Sigmoid colon (tissue), 6 donors: ENCODE measurements at regions not wholly inside any gene's neighbourhood (a gene's known extent, or its start where the extent isn't known, plus 50 kb on each side); places are given as distances from the start of the nearest gene placed in this dataset.

Experiments used
- DNase-seq: peaks from one replicate; pipeline ENCODE4 v3.0.0-alpha.2; 2019
- H3K27ac ChIP-seq, 4 donors: fragments of 200-600 bp; sonication (generic); one replicate each; pipeline ENCODE4 v1.5.1; 2016 to 2019; ENCODE audit warnings: mild to moderate bottlenecking in 1 of 4
- H3K27me3 ChIP-seq, 3 donors: fragments of 200-600 bp; sonication (generic); one replicate each; pipeline ENCODE4 v1.5.1; 2019; ENCODE audit warnings: mild to moderate bottlenecking in 1 of 3
- H3K36me3 ChIP-seq, 4 donors: fragments of 200-600 bp; sonication (generic); one replicate each; pipeline ENCODE4 v1.5.1; 2016 to 2019
- H3K4me1 ChIP-seq, 4 donors: fragments of 200-600 bp; sonication (generic); one replicate each; pipeline ENCODE4 v1.5.1; 2017 to 2019
- H3K4me3 ChIP-seq, 4 donors: fragments of 200-600 bp; sonication (generic); one replicate each; pipeline ENCODE4 v1.5.1; 2017 to 2019; ENCODE audit warnings: mild to moderate bottlenecking in 2 of 4, moderate library complexity in 1 of 4
- H3K9me3 ChIP-seq, 4 donors: fragments of 200-600 bp in 3 of 4; sonication (generic) in 3 of 4; one replicate each; pipeline versions ENCODE4 v1.5.1 to v1.6.1; 2013 to 2019
- CTCF ChIP-seq, 4 experiments: fragments of 450-650 bp in 3 of 4; fragments of 200-600 bp in 1 of 4; IDR thresholded peaks; one replicate each; pipeline ENCODE4 v1.5.1; 2016 to 2019; ENCODE audit warnings: antibody characterized with exemption in 4 of 4, mild to moderate bottlenecking in 3 of 4, moderate library complexity in 2 of 4
- EP300 ChIP-seq, 4 donors: sonication (generic); formaldehyde crosslinking; IDR thresholded peaks; one replicate each; pipeline ENCODE4 v1.6.1; 2017; ENCODE audit warnings: antibody characterized with exemption in 4 of 4
- POLR2A ChIP-seq, 2 donors: fragments of 450-650 bp; IDR thresholded peaks; one replicate each; pipeline ENCODE4 v1.6.1; 2016; ENCODE audit warnings: antibody characterized with exemption in 2 of 2, mild to moderate bottlenecking in 2 of 2, moderate library complexity in 2 of 2
- POLR2AphosphoS5 ChIP-seq, 4 donors: sonication (generic); formaldehyde crosslinking; IDR thresholded peaks; one replicate each; pipeline ENCODE4 v1.6.1; 2017; ENCODE audit warnings: antibody characterized with exemption in 4 of 4
- WGBS, 2 donors: extraction: QIAGEN DNeasy Blood & Tissue Kit; methylation state at CpG; one replicate each; pipeline ENCODE4 v1.1.7; 2013; 5-methylcytosine and 5-hydroxymethylcytosine counted together
- intact Hi-C: fragments of 100-400 bp; cut with DNase I; formaldehyde crosslinking; loops from one replicate; pipeline ENCODE4 v1.15.1; 2023
- donor health status: healthy with polysubstance abuse.
- donor health status: healthy.

- Histone ChIP-seq H3K4me3 (no peak overlapping the region), H3K27me3 (no peaks in the 10 kb centered on the region), H3K4me1 (no peaks in the 10 kb centered on the region), H3K27ac (no peak overlapping the region), H3K9me3 (no peaks in the 10 kb centered on the region), H3K36me3 (no peaks in the 10 kb centered on the region)
- WGBS, 2 donors = 67 to 80% methylated on average over 3 to 4 of the region's 4 CpGs
- intact Hi-C loops = no loop called here
- no peak for DNase-seq
- no peak for TF ChIP-seq CTCF (IDR thresholded peaks at IDR 0.05)
- no peak for TF ChIP-seq EP300 (IDR thresholded peaks at IDR 0.05)
- TF ChIP-seq POLR2AphosphoS5 (IDR thresholded peaks at IDR 0.05) = no peak
- no peak for TF ChIP-seq POLR2A (IDR thresholded peaks at IDR 0.05)
Measured at GRCh38 chr6:147870506-147871110, 362.1 kb downstream of the SAMD5 start.

DNA sequence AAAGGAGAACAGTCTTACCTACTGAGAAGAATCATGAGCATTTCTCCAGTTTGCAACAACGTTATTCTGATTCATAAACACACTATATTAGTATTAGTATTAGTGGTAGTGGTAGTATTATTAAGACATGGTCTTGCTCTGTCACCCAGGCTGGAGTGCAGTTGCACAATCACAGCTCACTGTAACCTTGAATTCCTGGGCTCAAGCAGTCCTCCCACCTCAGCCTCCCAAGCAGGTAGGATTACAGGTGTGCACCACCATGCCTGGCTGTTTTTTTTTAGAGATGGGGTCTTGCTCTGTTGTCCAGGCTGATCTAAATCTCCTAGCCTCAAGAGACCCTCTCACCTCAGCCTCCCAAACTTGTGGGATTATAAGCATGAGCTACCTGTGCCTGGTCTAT is 363.5 kb downstream of the SAMD5 start:
- Histone ChIP-seq H3K36me3 (no peaks in the 10 kb centered on the region), H3K4me3 (no peak overlapping the region), H3K27ac (no peak overlapping the region), H3K4me1 (no peaks in the 10 kb centered on the region), H3K27me3 (no peaks in the 10 kb centered on the region), H3K9me3 (no peaks in the 10 kb centered on the region)
- WGBS, 2 donors = 83 to 98% methylated on average over 1 of the region's 1 CpG
- TF ChIP-seq POLR2A (IDR thresholded peaks at IDR 0.05) (no peak), CTCF (IDR thresholded peaks at IDR 0.05) (no peak), POLR2AphosphoS5 (IDR thresholded peaks at IDR 0.05) (no peak), EP300 (IDR thresholded peaks at IDR 0.05) (no peak)
- no peak for DNase-seq
- intact Hi-C loops = no loop called here

GRCh38 chr6:147873816-147874215 is 365.3 kb downstream of the SAMD5 start:
- H3K4me1 ChIP-seq = no peaks in the 10 kb centered on the region
- no peaks in the 10 kb centered on the region for H3K27me3 ChIP-seq
- no peaks in the 10 kb centered on the region for H3K9me3 ChIP-seq
- intact Hi-C loops = no loop called here
- DNase-seq = no peak
- H3K4me3 ChIP-seq = no peak overlapping the region
- no peak overlapping the region for H3K27ac ChIP-seq
- no peak for TF ChIP-seq POLR2AphosphoS5 (IDR thresholded peaks at IDR 0.05)
- no peak for TF ChIP-seq CTCF (IDR thresholded peaks at IDR 0.05)
- no peak for TF ChIP-seq POLR2A (IDR thresholded peaks at IDR 0.05)
- TF ChIP-seq EP300 (IDR thresholded peaks at IDR 0.05) = no peak
- H3K36me3 ChIP-seq = no peaks in the 10 kb centered on the region

- H3K4me3 ChIP-seq = no peak overlapping the region
- H3K9me3 ChIP-seq = no peaks in the 10 kb centered on the region
- TF ChIP-seq POLR2A (IDR thresholded peaks at IDR 0.05) = no peak
- TF ChIP-seq POLR2AphosphoS5 (IDR thresholded peaks at IDR 0.05) = no peak
- no peak for TF ChIP-seq CTCF (IDR thresholded peaks at IDR 0.05)
- TF ChIP-seq EP300 (IDR thresholded peaks at IDR 0.05) = no peak
- no peaks in the 10 kb centered on the region for H3K36me3 ChIP-seq
- no peak for DNase-seq
- H3K27ac ChIP-seq = no peak overlapping the region
- intact Hi-C loops = no loop called here
- no peaks in the 10 kb centered on the region for H3K4me1 ChIP-seq
- WGBS, 2 donors = 82 to 91% methylated on average over 6 of the region's 6 CpGs
- H3K27me3 ChIP-seq = no peaks in the 10 kb centered on the region
Measured at GRCh38 chr6:147874322-147874721, 365.8 kb downstream of the SAMD5 start.

- no peaks in the 10 kb centered on the region for H3K4me1 ChIP-seq
- no peak for DNase-seq
- no peaks in the 10 kb centered on the region for H3K36me3 ChIP-seq
- H3K4me3 ChIP-seq = no peak overlapping the region
- 94 to 95% methylated on average over 9 of the region's 9 CpGs for WGBS, 2 donors
- no peak for TF ChIP-seq EP300 (IDR thresholded peaks at IDR 0.05)
- no peak for TF ChIP-seq POLR2AphosphoS5 (IDR thresholded peaks at IDR 0.05)
- intact Hi-C loops = no loop called here
- no peaks in the 10 kb centered on the region for H3K27me3 ChIP-seq
- H3K9me3 ChIP-seq = no peaks in the 10 kb centered on the region
- H3K27ac ChIP-seq = no peak overlapping the region
Measured at GRCh38 chr6:147879031-147879580, 370.6 kb downstream of the SAMD5 start.
